ENCODE measurements at regions not wholly inside any gene's neighbourhood (a gene's known extent, or its start where the extent isn't known, plus 50 kb on each side); places are given as distances from the start of the nearest gene placed in this dataset.

GRCh38 chr12:64983771-64984278, 137.3 kb downstream of the WIF1 start:
- H3K4me1 ChIP-seq (ENCODE audit: insufficient read depth): no peaks in the 10 kb centered on the region
- H3K4me2 ChIP-seq: no peak overlapping the region
- H3K79me2 ChIP-seq: no peaks in the 10 kb centered on the region
- DNase-seq (ENCODE audit: low spot score): no peak
- no peaks in the 10 kb centered on the region for H3K9me2 ChIP-seq (replicated peaks; ENCODE audit: insufficient read depth)
- no peaks in the 10 kb centered on the region for H4K20me1 ChIP-seq (ENCODE audit: insufficient read depth, poor library complexity, severe bottlenecking)
- no peak overlapping the region for H3K4me3 ChIP-seq
- no peaks in the 10 kb centered on the region for H3K27me3 ChIP-seq
- H2AFZ ChIP-seq: no peak overlapping the region
- H3K9me3 ChIP-seq (ENCODE audit: low read depth): no peaks in the 10 kb centered on the region
- TF ChIP-seq CTCF (IDR thresholded peaks at IDR 0.05; ENCODE audit: poor library complexity) (no peak), EZH2phosphoT487 (IDR thresholded peaks at IDR 0.05; ENCODE audit: low read depth, severe bottlenecking, unreplicated experiment) (no peak), EZH2 (IDR thresholded peaks at IDR 0.05; ENCODE audit: borderline replicate concordance) (no peak)
- WGBS (ENCODE audit: low lambda C conversion rate, missing lambda C conversion rate): 90% methylated on average over 3 of the region's 3 CpGs
- H3K36me3 ChIP-seq (replicated peaks; ENCODE audit: insufficient read depth, low read depth): no peaks in the 10 kb centered on the region
- no peak overlapping the region for H3K27ac ChIP-seq

- Histone ChIP-seq H3K4me2 (no peak overlapping the region), H3K9me2 (replicated peaks; ENCODE audit: insufficient read depth) (no peaks in the 10 kb centered on the region), H4K20me1 (ENCODE audit: insufficient read depth, poor library complexity, severe bottlenecking) (no peaks in the 10 kb centered on the region), H3K9me3 (ENCODE audit: low read depth) (no peaks in the 10 kb centered on the region), H3K4me1 (ENCODE audit: insufficient read depth) (peaks cover 3% of the 10 kb centered on the region), H2AFZ (no peak overlapping the region), H3K27me3 (peaks cover 2% of the 10 kb centered on the region), H3K79me2 (no peaks in the 10 kb centered on the region), H3K4me3 (no peak overlapping the region), H3K27ac (no peak overlapping the region), H3K36me3 (replicated peaks; ENCODE audit: insufficient read depth, low read depth) (no peaks in the 10 kb centered on the region)
- TF ChIP-seq EZH2phosphoT487 (IDR thresholded peaks at IDR 0.05; ENCODE audit: low read depth, severe bottlenecking, unreplicated experiment) (no peak), CTCF (IDR thresholded peaks at IDR 0.05; ENCODE audit: poor library complexity) (no peak), EZH2 (IDR thresholded peaks at IDR 0.05; ENCODE audit: borderline replicate concordance) (no peak)
- WGBS (ENCODE audit: low lambda C conversion rate, missing lambda C conversion rate): 64% methylated on average over 2 of the region's 2 CpGs
- DNase-seq (ENCODE audit: low spot score): no peak
Observed at GRCh38 chr12:64991121-64991611, 129.9 kb downstream of the WIF1 start.

- 69% methylated on average over 5 of the region's 5 CpGs for WGBS (ENCODE audit: low lambda C conversion rate, missing lambda C conversion rate)
- Histone ChIP-seq H2AFZ (no peak overlapping the region), H3K36me3 (replicated peaks; ENCODE audit: insufficient read depth, low read depth) (no peaks in the 10 kb centered on the region), H3K9me3 (ENCODE audit: low read depth) (no peaks in the 10 kb centered on the region), H3K4me2 (no peak overlapping the region), H3K9me2 (replicated peaks; ENCODE audit: insufficient read depth) (no peaks in the 10 kb centered on the region), H3K27ac (no peak overlapping the region), H3K4me3 (no peak overlapping the region), H3K79me2 (no peaks in the 10 kb centered on the region), H3K4me1 (ENCODE audit: insufficient read depth) (peaks cover 3% of the 10 kb centered on the region), H3K27me3 (peaks cover 2% of the 10 kb centered on the region), H4K20me1 (ENCODE audit: insufficient read depth, poor library complexity, severe bottlenecking) (no peaks in the 10 kb centered on the region)
- no peak for TF ChIP-seq EZH2phosphoT487 (IDR thresholded peaks at IDR 0.05; ENCODE audit: low read depth, severe bottlenecking, unreplicated experiment)
- no peak for TF ChIP-seq CTCF (IDR thresholded peaks at IDR 0.05; ENCODE audit: poor library complexity)
- TF ChIP-seq EZH2 (IDR thresholded peaks at IDR 0.05; ENCODE audit: borderline replicate concordance): no peak
- no peak for DNase-seq (ENCODE audit: low spot score)
Observed at GRCh38 chr12:64992116-64992515, 129.0 kb downstream of the WIF1 start.

Measured in hepatocyte (in vitro differentiated cells).